ENCODE measurements at regions not wholly inside any gene's neighbourhood (a gene's known extent, or its start where the extent isn't known, plus 50 kb on each side); places are given as distances from the start of the nearest gene placed in this dataset.
A peak's percentile ranks its signal among the peaks of the same experiment; 100 is the strongest.

- Mint-ChIP-seq H3K36me3 (ENCODE audit: unreplicated experiment) (peaks cover 3% of the 10 kb centered on the region), H3K9me3 (ENCODE audit: unreplicated experiment) (peaks cover 14% of the 10 kb centered on the region)
Observed at GRCh38 chr6:113258771-113259170, 598.4 kb upstream of the MARCKS start.

GRCh38 chr6:113271437-113271836, 585.7 kb upstream of the MARCKS start:
- H3K27ac Mint-ChIP-seq (ENCODE audit: unreplicated experiment): no peak overlapping the region
- no peak overlapping the region for H3K4me3 Mint-ChIP-seq (ENCODE audit: unreplicated experiment)
- H3K9me3 Mint-ChIP-seq (ENCODE audit: unreplicated experiment): peaks cover 42% of the 10 kb centered on the region
- peaks cover 19% of the 10 kb centered on the region for H3K4me1 Mint-ChIP-seq (ENCODE audit: unreplicated experiment)
- DNase-seq (ENCODE audit: extremely low spot score, unreplicated experiment): no peak
- H3K27me3 Mint-ChIP-seq (ENCODE audit: unreplicated experiment): no peaks in the 10 kb centered on the region
- TF ChIP-seq CTCF (IDR thresholded peaks at IDR 0.05): no peak
- peaks cover 35% of the 10 kb centered on the region for H3K36me3 Mint-ChIP-seq (ENCODE audit: unreplicated experiment)

More at GRCh38 chr6:113258771-113259170, 598.4 kb upstream of the MARCKS start:
- no peak for DNase-seq (ENCODE audit: extremely low spot score, unreplicated experiment)
- Mint-ChIP-seq H3K27ac (ENCODE audit: unreplicated experiment) (peak overlapping the region; percentile 62), H3K4me3 (ENCODE audit: unreplicated experiment) (no peak overlapping the region), H3K27me3 (ENCODE audit: unreplicated experiment) (no peaks in the 10 kb centered on the region), H3K4me1 (ENCODE audit: unreplicated experiment) (peaks cover 27% of the 10 kb centered on the region)
- TF ChIP-seq CTCF (IDR thresholded peaks at IDR 0.05): no peak

GRCh38 chr6:113276601-113277000, 580.5 kb upstream of the MARCKS start:
- TF ChIP-seq CTCF (IDR thresholded peaks at IDR 0.05): no peak
- no peak for DNase-seq (ENCODE audit: extremely low spot score, unreplicated experiment)
- H3K27me3 Mint-ChIP-seq (ENCODE audit: unreplicated experiment): no peaks in the 10 kb centered on the region
- peaks cover 53% of the 10 kb centered on the region for H3K4me1 Mint-ChIP-seq (ENCODE audit: unreplicated experiment)
- H3K4me3 Mint-ChIP-seq (ENCODE audit: unreplicated experiment): no peak overlapping the region
- peak overlapping the region; percentile 83 for H3K27ac Mint-ChIP-seq (ENCODE audit: unreplicated experiment)
- peaks cover 9% of the 10 kb centered on the region for H3K9me3 Mint-ChIP-seq (ENCODE audit: unreplicated experiment)
- peaks cover 15% of the 10 kb centered on the region for H3K36me3 Mint-ChIP-seq (ENCODE audit: unreplicated experiment)

GRCh38 chr6:113277111-113277510, 580.0 kb upstream of the MARCKS start:
- TF ChIP-seq CTCF (IDR thresholded peaks at IDR 0.05): no peak
- H3K4me3 Mint-ChIP-seq (ENCODE audit: unreplicated experiment): no peak overlapping the region
- peaks cover 9% of the 10 kb centered on the region for H3K9me3 Mint-ChIP-seq (ENCODE audit: unreplicated experiment)
- H3K4me1 Mint-ChIP-seq (ENCODE audit: unreplicated experiment): peaks cover 57% of the 10 kb centered on the region
- no peaks in the 10 kb centered on the region for H3K27me3 Mint-ChIP-seq (ENCODE audit: unreplicated experiment)
- no peak for DNase-seq (ENCODE audit: extremely low spot score, unreplicated experiment)
- H3K27ac Mint-ChIP-seq (ENCODE audit: unreplicated experiment): peak overlapping the region; percentile 83
- peaks cover 15% of the 10 kb centered on the region for H3K36me3 Mint-ChIP-seq (ENCODE audit: unreplicated experiment)

GRCh38 chr6:113281014-113281413, 576.1 kb upstream of the MARCKS start:
- peaks cover 17% of the 10 kb centered on the region for H3K9me3 Mint-ChIP-seq (ENCODE audit: unreplicated experiment)
- peaks cover 21% of the 10 kb centered on the region for H3K36me3 Mint-ChIP-seq (ENCODE audit: unreplicated experiment)
- H3K4me3 Mint-ChIP-seq (ENCODE audit: unreplicated experiment): no peak overlapping the region
- H3K27ac Mint-ChIP-seq (ENCODE audit: unreplicated experiment): peak overlapping the region; percentile 91
- no peak for DNase-seq (ENCODE audit: extremely low spot score, unreplicated experiment)
- no peaks in the 10 kb centered on the region for H3K27me3 Mint-ChIP-seq (ENCODE audit: unreplicated experiment)
- TF ChIP-seq CTCF (IDR thresholded peaks at IDR 0.05): no peak
- peaks cover 62% of the 10 kb centered on the region for H3K4me1 Mint-ChIP-seq (ENCODE audit: unreplicated experiment)

Data from osteocyte (in vitro differentiated cells).